ENCODE measurements at regions not wholly inside any gene's neighbourhood (a gene's known extent, or its start where the extent isn't known, plus 50 kb on each side); places are given as distances from the start of the nearest gene placed in this dataset.

DNA sequence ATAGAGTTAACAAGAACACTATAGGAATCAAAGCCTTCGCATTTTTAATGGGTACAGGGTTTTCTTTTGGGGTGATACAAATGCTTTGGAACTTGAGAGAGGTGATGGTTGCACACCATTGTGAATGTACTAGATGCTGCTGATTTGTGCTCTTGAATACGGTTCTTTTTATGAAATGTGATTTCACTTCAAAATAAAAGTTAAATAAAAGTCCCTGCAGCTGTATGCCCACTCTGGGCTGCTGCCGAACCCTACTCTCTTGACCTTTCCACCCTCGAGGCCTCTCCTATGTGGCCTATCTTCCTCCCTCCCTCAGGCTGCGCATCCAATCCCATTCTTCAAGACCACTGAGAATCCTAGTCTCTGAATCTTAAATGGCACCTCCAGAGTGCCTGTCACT is 168.5 kb upstream of the AJAP1 start:
- TF ChIP-seq, protein P1, sequence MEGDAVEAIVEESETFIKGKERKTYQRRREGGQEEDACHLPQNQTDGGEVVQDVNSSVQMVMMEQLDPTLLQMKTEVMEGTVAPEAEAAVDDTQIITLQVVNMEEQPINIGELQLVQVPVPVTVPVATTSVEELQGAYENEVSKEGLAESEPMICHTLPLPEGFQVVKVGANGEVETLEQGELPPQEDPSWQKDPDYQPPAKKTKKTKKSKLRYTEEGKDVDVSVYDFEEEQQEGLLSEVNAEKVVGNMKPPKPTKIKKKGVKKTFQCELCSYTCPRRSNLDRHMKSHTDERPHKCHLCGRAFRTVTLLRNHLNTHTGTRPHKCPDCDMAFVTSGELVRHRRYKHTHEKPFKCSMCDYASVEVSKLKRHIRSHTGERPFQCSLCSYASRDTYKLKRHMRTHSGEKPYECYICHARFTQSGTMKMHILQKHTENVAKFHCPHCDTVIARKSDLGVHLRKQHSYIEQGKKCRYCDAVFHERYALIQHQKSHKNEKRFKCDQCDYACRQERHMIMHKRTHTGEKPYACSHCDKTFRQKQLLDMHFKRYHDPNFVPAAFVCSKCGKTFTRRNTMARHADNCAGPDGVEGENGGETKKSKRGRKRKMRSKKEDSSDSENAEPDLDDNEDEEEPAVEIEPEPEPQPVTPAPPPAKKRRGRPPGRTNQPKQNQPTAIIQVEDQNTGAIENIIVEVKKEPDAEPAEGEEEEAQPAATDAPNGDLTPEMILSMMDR (IDR thresholded peaks at IDR 0.05; ENCODE audit: low read depth, low read length): no peak
- no peak for TF ChIP-seq EZH2phosphoT487 (IDR thresholded peaks at IDR 0.05; ENCODE audit: low read depth)
